ENCODE measurements at regions not wholly inside any gene's neighbourhood (a gene's known extent, or its start where the extent isn't known, plus 50 kb on each side); places are given as distances from the start of the nearest gene placed in this dataset.
"Not testable (repeated sequence)": the region's sequence is repeated elsewhere in the genome, so short reads cannot be mapped to it uniquely, and the experiment has no call there.

DNA sequence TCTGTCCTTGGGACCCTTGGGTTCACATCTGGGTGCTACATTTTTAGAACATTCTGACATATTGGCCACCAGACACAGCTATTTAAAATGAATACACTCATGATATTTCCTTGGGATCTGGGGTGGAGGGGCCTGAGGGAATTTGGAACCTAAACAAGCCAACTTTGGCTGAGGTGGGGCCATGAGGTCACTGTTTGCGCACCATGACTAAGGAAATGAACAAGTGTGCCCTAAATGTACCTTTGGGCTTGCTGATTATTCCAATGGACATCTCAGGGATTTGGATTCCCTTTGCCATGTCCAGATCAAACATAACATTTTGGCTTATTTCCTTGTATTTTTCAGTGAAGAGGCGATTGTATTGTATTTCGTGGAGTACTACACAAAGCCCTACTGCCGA is 80.5 kb upstream of the SEC11C start:
- no peak for DNase-seq

DNA sequence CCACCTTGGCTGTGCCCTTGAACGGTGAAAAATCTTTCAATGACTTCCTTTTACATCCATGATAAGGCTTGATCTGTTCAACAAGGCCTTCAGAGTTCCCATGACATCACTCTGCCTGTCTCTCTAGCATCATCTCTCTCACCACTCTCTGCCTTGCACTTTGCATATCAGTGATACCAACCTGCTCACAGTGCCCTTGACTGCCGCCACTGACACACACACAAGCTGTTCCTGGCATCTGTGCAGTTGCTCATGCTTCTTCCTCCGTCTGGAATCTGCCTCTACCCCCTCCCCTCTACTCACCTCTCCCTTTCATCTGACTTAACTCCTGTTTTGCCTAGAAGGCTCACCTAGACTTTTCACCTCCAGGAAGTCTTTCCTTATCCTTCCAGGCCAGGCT is 79.1 kb upstream of the SEC11C start:
- no peak for DNase-seq

- no peak for DNase-seq
Measured at GRCh38 chr18:59061914-59062642, 77.6 kb upstream of the SEC11C start.

GRCh38 chr18:59062643-59063006 is 77.1 kb upstream of the SEC11C start:
- no peak for DNase-seq

DNA sequence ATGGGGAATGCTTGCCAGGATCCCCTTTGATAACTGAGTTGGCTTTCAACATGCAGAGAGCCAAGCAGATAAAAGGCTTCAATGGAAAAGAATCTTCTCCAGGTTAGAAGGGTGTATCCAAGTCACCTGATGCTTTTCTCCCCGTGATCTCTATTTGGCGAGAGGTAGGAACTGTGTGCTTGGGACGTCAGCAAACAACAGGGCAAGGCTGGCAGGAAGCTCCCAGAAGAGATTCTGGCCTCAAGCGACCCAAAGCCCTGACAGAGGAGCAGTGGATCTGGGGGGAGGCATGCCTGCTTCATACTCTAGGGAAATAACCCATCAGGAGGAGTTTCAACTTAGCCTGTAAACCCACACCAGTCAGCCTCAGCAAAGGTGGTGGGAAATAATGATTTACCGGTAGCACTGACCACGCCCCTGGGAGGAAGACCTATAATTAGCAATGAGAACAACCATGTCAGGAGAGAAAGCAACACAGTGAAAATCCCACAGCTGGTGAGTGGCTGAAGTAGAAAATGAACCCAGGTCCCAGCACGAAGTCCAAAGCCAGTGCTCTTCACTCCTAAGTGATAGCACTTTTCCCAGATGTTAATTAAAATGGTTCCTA is 76.3 kb upstream of the SEC11C start:
- DNase-seq = no peak

DNA sequence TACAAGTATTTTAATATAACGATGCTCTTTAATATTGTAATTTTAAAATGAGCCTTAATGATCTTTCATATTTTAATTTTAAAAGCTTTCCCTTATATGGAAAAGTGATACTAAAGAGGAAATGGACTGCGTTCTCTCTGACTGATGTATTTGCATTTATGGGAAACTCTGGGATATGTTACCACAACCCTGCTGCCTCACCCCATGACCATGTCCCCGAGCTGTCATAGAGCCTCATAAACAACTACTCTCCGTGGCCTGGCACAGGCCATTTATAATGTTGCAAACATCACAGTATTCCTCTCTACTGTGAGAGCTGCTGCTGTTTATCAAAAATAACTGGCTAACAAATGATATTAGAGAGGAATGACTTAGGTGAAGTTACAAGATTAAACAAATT is 75.8 kb upstream of the SEC11C start:
- DNase-seq = no peak

- DNase-seq = no peak
Measured at GRCh38 chr18:59065684-59066083, 74.0 kb upstream of the SEC11C start.

DNA sequence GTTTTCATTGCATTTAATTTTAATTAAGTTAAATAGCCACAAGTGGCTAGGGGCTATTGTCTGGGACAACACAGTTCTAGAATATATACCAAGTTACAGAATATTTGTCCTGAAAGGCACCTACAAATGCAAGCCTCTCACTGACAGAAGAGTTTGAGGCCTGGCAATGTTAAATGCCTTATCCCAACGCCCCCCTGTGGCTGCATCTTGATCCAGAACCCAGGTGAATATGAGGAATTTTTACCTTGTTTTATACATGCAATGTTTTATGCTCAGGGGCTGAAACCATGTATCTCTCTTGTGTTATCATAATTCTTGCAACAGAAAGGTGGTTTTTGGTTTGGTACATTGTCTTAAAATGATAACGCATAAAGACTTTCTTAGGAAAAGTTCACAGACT is 71.8 kb upstream of the SEC11C start:
- no peak for DNase-seq

GRCh38 chr18:59068276-59069071 is 71.2 kb upstream of the SEC11C start:
- DNase-seq = no peak

GRCh38 chr18:59070181-59070912 is 69.3 kb upstream of the SEC11C start:
- peak; percentile 32 to 71 for DNase-seq

- no peak for DNase-seq
Measured at GRCh38 chr18:59072727-59073421, 66.8 kb upstream of the SEC11C start.

- DNase-seq = no peak
Measured at GRCh38 chr18:59075923-59076322, 63.8 kb upstream of the SEC11C start.

- no peak for DNase-seq
Measured at GRCh38 chr18:59079264-59079663, 60.4 kb upstream of the SEC11C start.

DNA sequence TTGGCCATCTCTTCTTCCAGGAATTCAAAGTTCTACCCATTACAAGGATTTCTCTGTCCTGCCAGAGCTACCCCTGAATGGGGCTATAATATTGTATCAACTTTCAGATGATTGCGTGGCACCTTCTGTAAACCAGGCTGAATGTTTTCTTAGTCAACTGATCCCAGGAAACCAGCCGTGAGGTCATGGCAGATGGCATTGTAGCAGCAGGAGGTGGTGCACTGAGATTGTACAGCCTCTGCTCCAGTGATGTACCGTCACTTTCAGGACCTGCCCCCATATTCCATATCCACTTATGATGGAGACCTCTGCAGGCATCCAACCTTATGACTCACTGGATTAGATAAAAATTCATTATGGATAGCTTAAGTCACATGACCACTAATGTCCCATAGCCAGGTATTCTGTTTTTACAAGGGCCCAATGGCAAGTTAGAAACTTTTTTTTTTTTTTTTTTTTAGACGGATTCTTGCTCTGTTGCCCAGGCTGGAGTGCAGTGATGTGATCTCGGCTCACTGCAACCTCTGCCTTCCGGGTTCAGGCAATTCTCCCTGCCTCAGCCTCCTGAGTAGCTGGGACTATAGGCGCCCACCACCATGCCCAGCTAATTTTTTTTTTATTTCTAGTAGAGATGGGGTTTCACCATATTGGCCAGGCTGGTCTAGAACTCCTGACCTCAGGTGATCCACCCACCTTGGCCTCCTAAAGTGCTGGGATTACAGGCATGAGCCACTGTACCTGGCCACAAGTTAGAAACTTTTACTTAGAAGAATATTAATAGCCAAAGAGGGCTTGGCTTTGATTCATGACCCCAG is 59.8 kb upstream of the SEC11C start:
- DNase-seq = not testable (repeated sequence)

DNA sequence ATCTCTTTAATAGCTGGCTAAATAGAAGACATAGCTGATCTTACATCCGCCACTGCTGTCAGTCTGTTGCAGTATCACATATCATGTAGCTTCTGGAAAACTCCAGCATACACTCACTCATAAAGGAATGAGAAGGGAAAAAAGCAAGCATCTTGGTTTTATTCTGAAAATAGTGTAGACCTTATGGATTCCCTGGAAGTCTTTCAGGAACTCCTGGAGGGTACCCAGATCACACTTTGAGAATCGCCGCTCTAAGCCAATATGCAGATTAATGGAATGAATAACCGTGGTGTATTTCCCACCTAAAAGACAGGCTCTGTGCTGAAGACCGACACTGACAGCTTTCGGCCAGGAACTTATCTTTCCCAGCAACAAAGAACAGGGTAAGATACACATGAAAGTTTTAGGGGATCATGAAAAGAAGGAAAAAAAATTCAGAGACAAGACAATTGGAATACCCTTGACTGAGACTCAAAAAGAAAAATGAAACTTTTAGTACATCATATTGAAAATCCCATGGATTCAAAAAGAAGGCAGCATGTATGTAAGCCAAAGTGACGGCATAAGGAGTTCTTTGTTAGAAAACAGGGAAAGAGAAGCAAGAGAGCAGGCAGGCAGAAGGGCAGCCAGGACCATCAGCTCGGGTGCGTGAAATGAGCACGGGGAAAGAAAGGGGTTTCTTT is 56.4 kb upstream of the SEC11C start:
- no peak for DNase-seq

DNA sequence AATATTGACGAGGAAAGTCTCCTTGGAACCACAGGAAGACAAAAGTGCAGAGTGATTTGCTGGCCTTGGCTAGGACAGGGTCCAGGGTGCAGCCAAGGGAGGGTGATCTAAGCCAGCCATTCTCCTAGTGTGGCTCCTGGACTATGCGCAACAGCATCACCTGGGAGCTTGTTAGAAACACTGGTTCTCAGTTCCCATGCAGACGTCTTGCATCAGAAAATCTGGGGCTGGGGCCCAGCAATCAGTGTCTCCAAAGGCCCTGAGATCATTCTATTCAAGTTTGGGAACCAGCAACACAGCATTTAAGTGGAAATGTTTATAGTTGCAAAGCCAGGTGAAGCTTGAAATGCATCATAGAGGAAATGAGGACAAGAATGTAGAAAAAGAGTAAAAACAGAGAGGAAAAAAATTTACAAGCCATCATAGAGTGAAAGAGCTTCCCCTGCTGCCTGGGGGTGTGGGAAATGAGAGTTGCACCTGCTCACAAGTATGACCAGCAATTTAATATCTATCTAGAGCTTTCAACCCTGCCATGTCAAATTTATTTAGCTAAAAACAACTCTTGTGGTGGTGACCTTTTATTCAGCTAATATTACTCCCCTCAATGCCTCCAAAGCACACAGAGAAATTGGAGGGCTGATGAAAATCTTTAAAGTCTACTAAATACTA is 54.4 kb upstream of the SEC11C start:
- DNase-seq = no peak

- no peak for DNase-seq
Measured at GRCh38 chr18:59085797-59086196, 53.9 kb upstream of the SEC11C start.

GRCh38 chr18:59086522-59086921 is 53.2 kb upstream of the SEC11C start:
- DNase-seq = no peak

GRCh38 chr18:59087391-59087790 is 52.3 kb upstream of the SEC11C start:
- no peak for DNase-seq

Measured in NCI-H187 (cell line).